ENCODE measurements at regions not wholly inside any gene's neighbourhood (a gene's known extent, or its start where the extent isn't known, plus 50 kb on each side); places are given as distances from the start of the nearest gene placed in this dataset.

GRCh38 chr3:102004561-102004960 is 155.2 kb downstream of the NFKBIZ start:
- no peak for TF ChIP-seq CTCF (conservative IDR thresholded peaks at IDR 0.05; ENCODE audit: low read length)
- TF ChIP-seq EZH2phosphoT487 (IDR thresholded peaks at IDR 0.05; ENCODE audit: borderline replicate concordance): no peak

All from Loucy (cell line).